ENCODE measurements at regions not wholly inside any gene's neighbourhood (a gene's known extent, or its start where the extent isn't known, plus 50 kb on each side); places are given as distances from the start of the nearest gene placed in this dataset.

DNA sequence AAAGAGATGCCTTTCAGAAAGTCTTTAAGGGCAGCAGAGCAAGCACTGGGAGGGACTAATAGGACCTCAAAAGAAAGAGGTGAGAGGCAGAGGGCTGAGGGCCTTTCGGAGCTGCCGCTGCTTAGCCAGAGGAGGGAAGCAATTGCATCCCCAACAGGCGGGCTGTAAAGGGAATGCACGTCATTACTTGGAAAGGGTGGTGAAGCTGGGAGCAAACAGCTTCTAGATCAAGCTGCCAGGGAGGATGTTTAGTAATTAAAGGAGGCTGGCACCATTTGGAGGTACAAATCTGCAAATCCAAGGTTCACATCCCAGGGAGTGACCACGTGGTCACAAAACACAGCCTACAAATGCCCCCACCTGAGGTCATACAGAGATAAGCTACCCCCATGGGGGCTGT, 429.0 kb upstream of the RBFOX1 start:
- TF ChIP-seq EZH2 (IDR thresholded peaks at IDR 0.05; ENCODE audit: low read length): no peak
- TF ChIP-seq, protein P1, sequence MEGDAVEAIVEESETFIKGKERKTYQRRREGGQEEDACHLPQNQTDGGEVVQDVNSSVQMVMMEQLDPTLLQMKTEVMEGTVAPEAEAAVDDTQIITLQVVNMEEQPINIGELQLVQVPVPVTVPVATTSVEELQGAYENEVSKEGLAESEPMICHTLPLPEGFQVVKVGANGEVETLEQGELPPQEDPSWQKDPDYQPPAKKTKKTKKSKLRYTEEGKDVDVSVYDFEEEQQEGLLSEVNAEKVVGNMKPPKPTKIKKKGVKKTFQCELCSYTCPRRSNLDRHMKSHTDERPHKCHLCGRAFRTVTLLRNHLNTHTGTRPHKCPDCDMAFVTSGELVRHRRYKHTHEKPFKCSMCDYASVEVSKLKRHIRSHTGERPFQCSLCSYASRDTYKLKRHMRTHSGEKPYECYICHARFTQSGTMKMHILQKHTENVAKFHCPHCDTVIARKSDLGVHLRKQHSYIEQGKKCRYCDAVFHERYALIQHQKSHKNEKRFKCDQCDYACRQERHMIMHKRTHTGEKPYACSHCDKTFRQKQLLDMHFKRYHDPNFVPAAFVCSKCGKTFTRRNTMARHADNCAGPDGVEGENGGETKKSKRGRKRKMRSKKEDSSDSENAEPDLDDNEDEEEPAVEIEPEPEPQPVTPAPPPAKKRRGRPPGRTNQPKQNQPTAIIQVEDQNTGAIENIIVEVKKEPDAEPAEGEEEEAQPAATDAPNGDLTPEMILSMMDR (optimal IDR thresholded peaks at IDR 0.05 in 1 of 3, IDR thresholded peaks at IDR 0.05 in 1 of 3, conservative IDR thresholded peaks at IDR 0.05 in 1 of 3; ENCODE audit: extremely low read depth in 1 of 3, insufficient read depth in 2 of 3, low read length in 3 of 3): no peak
- no peaks in the 10 kb centered on the region for H4K20me1 ChIP-seq (ENCODE audit: control insufficient read depth, extremely low read depth, insufficient read depth, low read length)
- H3K9me1 ChIP-seq (ENCODE audit: control insufficient read depth, extremely low read depth, insufficient read depth, low read length): no peaks in the 10 kb centered on the region
- H3K4me3 ChIP-seq (ENCODE audit: control insufficient read depth in 2 of 3, extremely low read depth in 1 of 3, insufficient read depth in 2 of 3, low read depth in 1 of 3, low read length in 3 of 3): no peak overlapping the region
- DNase-seq (ENCODE audit: low read depth, low spot score): no peak
- H3K9me3 ChIP-seq (ENCODE audit: control insufficient read depth, low read depth, low read length): peaks cover 8% of the 10 kb centered on the region
- no peak overlapping the region for H3K4me2 ChIP-seq (ENCODE audit: control insufficient read depth, extremely low read depth, insufficient read depth, low read depth, low read length)
- H3K9ac ChIP-seq (ENCODE audit: control insufficient read depth, extremely low read depth, insufficient read depth, low read length): no peak overlapping the region
- H3K27me3 ChIP-seq (ENCODE audit: control insufficient read depth, extremely low read depth, insufficient read depth, low read length): no peaks in the 10 kb centered on the region
- dilution Hi-C loops (cut with MboI; ENCODE audit: extremely low pct_ligation_motif_present, low sequenced_read_pairs): no loop called here
- no peak for FAIRE-seq
- H3K36me3 ChIP-seq (ENCODE audit: control insufficient read depth in 2 of 2, extremely low read depth in 1 of 2, insufficient read depth in 2 of 2, low read length in 2 of 2): no peaks in the 10 kb centered on the region
- no peaks in the 10 kb centered on the region for H3K79me2 ChIP-seq (ENCODE audit: control insufficient read depth, insufficient read depth, low read length)
- H3K27ac ChIP-seq (ENCODE audit: control insufficient read depth, insufficient read depth, low read length): no peak overlapping the region
- no peak overlapping the region for H2AFZ ChIP-seq (ENCODE audit: control insufficient read depth, low read length)
- no peaks in the 10 kb centered on the region for H3K4me1 ChIP-seq (ENCODE audit: control insufficient read depth, extremely low read depth, insufficient read depth, low read length)

DNA sequence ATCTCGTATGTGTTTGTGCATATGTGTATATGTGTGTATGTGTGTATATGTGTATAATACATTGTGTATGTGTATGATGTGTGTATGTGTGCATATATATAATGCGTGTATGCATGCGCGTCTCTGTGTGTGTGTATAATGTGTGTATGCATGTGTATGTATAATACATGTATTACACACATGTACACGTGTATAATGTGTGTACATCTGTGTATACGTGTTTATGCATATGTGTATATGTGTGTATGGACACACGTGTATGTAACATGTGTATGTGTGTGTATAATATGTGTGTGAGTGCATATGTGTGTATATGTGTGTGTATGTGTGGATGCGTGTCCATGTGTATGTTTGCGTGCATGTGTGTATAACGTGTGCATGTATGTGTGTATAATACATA, 433.7 kb upstream of the RBFOX1 start:
- no peak overlapping the region for H3K4me2 ChIP-seq (ENCODE audit: control insufficient read depth, extremely low read depth, insufficient read depth, low read depth, low read length)
- H4K20me1 ChIP-seq (ENCODE audit: control insufficient read depth, extremely low read depth, insufficient read depth, low read length): no peaks in the 10 kb centered on the region
- no peaks in the 10 kb centered on the region for H3K36me3 ChIP-seq (ENCODE audit: control insufficient read depth in 2 of 2, extremely low read depth in 1 of 2, insufficient read depth in 2 of 2, low read length in 2 of 2)
- H2AFZ ChIP-seq (ENCODE audit: control insufficient read depth, low read length): no peak overlapping the region
- H3K4me1 ChIP-seq (ENCODE audit: control insufficient read depth, extremely low read depth, insufficient read depth, low read length): no peaks in the 10 kb centered on the region
- TF ChIP-seq, protein P1 (optimal IDR thresholded peaks at IDR 0.05 in 1 of 3, IDR thresholded peaks at IDR 0.05 in 1 of 3, conservative IDR thresholded peaks at IDR 0.05 in 1 of 3; ENCODE audit: extremely low read depth in 1 of 3, insufficient read depth in 2 of 3, low read length in 3 of 3): no peak
- TF ChIP-seq EZH2 (IDR thresholded peaks at IDR 0.05; ENCODE audit: low read length): no peak
- no peak overlapping the region for H3K27ac ChIP-seq (ENCODE audit: control insufficient read depth, insufficient read depth, low read length)
- FAIRE-seq: no peak
- H3K9me1 ChIP-seq (ENCODE audit: control insufficient read depth, extremely low read depth, insufficient read depth, low read length): no peaks in the 10 kb centered on the region
- DNase-seq (ENCODE audit: low read depth, low spot score): no peak
- H3K9ac ChIP-seq (ENCODE audit: control insufficient read depth, extremely low read depth, insufficient read depth, low read length): no peak overlapping the region
- no peaks in the 10 kb centered on the region for H3K27me3 ChIP-seq (ENCODE audit: control insufficient read depth, extremely low read depth, insufficient read depth, low read length)
- no peaks in the 10 kb centered on the region for H3K79me2 ChIP-seq (ENCODE audit: control insufficient read depth, insufficient read depth, low read length)
- H3K4me3 ChIP-seq (ENCODE audit: control insufficient read depth in 2 of 3, extremely low read depth in 1 of 3, insufficient read depth in 2 of 3, low read depth in 1 of 3, low read length in 3 of 3): no peak overlapping the region
- H3K9me3 ChIP-seq (ENCODE audit: control insufficient read depth, low read depth, low read length): peaks cover 7% of the 10 kb centered on the region
- dilution Hi-C loops (cut with MboI; ENCODE audit: extremely low pct_ligation_motif_present, low sequenced_read_pairs): no loop called here

Measured in keratinocyte (primary cell).